Natural killer cell (primary cell): ENCODE measurements at regions not wholly inside any gene's neighbourhood (a gene's known extent, or its start where the extent isn't known, plus 50 kb on each side); places are given as distances from the start of the nearest gene placed in this dataset.

Experiments used
- ATAC-seq, 3 donors: fragments of 150-1000 bp in 2 of 3; fragments of 200-7000 bp in 1 of 3; cut with Tn5 transposase; 1 replicate in 1 of 3; 2 replicates in 2 of 3; pipeline ENCODE4 v1.10.0; 2021; ENCODE audit warnings: mild to moderate bottlenecking in 2 of 3, moderate library complexity in 2 of 3
- DNase-seq, 2 donors: peaks; one replicate each; pipeline versions ENCODE4 v3.0.0 to v3.0.0-alpha.2; 2013 to 2021; ENCODE audit warnings: mixed read lengths in 1 of 2
- H3K27ac ChIP-seq: one replicate; pipeline ENCODE4 v1.5.1; 2013; ENCODE audit warnings: mild to moderate bottlenecking, low read length
- H3K27me3 ChIP-seq: one replicate; pipeline ENCODE4 v1.6.1; 2013; ENCODE audit warnings: low read length; ENCODE audit not compliant: control insufficient read depth, insufficient read depth
- H3K36me3 ChIP-seq: one replicate; pipeline ENCODE4 v1.6.1; 2013; ENCODE audit warnings: low read length; ENCODE audit not compliant: control insufficient read depth, insufficient read depth
- H3K4me1 ChIP-seq: one replicate; pipeline ENCODE4 v1.6.1; 2013; ENCODE audit warnings: low read length; ENCODE audit not compliant: control insufficient read depth, insufficient read depth
- H3K4me3 ChIP-seq: one replicate; pipeline ENCODE4 v1.5.1; 2013; ENCODE audit warnings: low read length
- H3K9me3 ChIP-seq: one replicate; pipeline ENCODE4 v1.6.1; 2013; ENCODE audit warnings: low read length; ENCODE audit not compliant: control insufficient read depth, insufficient read depth
- H3K27ac Mint-ChIP-seq, 2 donors: one replicate each; pipeline ENCODE4 v1.8.0; 2022; ENCODE audit warnings: mild to moderate bottlenecking in 2 of 2, mixed read lengths in 2 of 2, moderate library complexity in 1 of 2
- H3K27me3 Mint-ChIP-seq, 2 donors: one replicate each; pipeline ENCODE4 v1.8.0; 2022; ENCODE audit warnings: low read depth in 2 of 2, mixed read lengths in 2 of 2
- H3K36me3 Mint-ChIP-seq: one replicate; pipeline ENCODE4 v1.8.0; 2022; ENCODE audit warnings: mixed read lengths
- H3K4me1 Mint-ChIP-seq, 2 donors: one replicate each; pipeline ENCODE4 v1.8.0; 2022; ENCODE audit warnings: mixed read lengths in 2 of 2
- H3K4me3 Mint-ChIP-seq: one replicate; pipeline ENCODE4 v1.8.0; 2022; ENCODE audit warnings: mild to moderate bottlenecking, moderate library complexity, mixed read lengths
- H3K9me3 Mint-ChIP-seq, 2 donors: one replicate each; pipeline ENCODE4 v1.8.0; 2022; ENCODE audit warnings: mixed read lengths in 2 of 2
- WGBS: methylation state at CpG from one replicate; pipeline ENCODE4 v1.1.7; 2013; ENCODE audit warnings: missing lambda C conversion rate; ENCODE audit not compliant: insufficient coverage; 5-methylcytosine and 5-hydroxymethylcytosine counted together
- intact Hi-C: fragments of 100-400 bp; cut with micrococcal nuclease; formaldehyde crosslinking; loops from one replicate; pipeline ENCODE4 v1.14.2; 2022
- TF ChIP-seq, protein P1 (sequence below): fragments of 200-600 bp; IDR thresholded peaks from one replicate; pipeline ENCODE4 v1.8.0; 2022; ENCODE audit warnings: antibody characterized with exemption

DNA sequence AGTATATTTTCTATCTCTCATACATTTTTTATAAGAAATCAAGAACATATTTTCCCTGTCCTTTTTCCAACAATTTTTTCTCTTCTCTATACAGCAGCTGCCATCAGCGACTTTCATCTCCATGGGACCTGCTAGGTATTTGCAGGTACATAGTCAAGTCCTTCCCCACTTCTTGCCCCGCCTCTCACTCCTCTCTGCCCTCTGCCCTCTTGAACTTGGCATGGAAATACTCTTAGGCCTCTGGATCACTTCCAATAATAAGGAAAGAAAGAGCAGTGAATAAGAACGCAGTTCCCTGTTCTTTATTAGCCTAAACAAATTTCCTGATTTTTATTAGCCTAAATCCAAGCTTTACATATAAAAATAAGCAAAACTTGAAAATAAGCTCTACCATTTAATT, 353.1 kb downstream of the SEC23A start:
- DNase-seq: no peak
- H3K9me3 Mint-ChIP-seq: peaks cover 0 to 8% of the 10 kb centered on the region in 2 donors
- intact Hi-C loops: no loop called here
- Histone ChIP-seq H3K36me3 (no peaks in the 10 kb centered on the region), H3K9me3 (no peaks in the 10 kb centered on the region), H3K4me3 (no peak overlapping the region), H3K27ac (no peak overlapping the region), H3K27me3 (no peaks in the 10 kb centered on the region), H3K4me1 (no peaks in the 10 kb centered on the region)
- H3K4me3 Mint-ChIP-seq: no peak overlapping the region
- no peaks in the 10 kb centered on the region for H3K36me3 Mint-ChIP-seq
- ATAC-seq: no peak
- TF ChIP-seq, protein P1, sequence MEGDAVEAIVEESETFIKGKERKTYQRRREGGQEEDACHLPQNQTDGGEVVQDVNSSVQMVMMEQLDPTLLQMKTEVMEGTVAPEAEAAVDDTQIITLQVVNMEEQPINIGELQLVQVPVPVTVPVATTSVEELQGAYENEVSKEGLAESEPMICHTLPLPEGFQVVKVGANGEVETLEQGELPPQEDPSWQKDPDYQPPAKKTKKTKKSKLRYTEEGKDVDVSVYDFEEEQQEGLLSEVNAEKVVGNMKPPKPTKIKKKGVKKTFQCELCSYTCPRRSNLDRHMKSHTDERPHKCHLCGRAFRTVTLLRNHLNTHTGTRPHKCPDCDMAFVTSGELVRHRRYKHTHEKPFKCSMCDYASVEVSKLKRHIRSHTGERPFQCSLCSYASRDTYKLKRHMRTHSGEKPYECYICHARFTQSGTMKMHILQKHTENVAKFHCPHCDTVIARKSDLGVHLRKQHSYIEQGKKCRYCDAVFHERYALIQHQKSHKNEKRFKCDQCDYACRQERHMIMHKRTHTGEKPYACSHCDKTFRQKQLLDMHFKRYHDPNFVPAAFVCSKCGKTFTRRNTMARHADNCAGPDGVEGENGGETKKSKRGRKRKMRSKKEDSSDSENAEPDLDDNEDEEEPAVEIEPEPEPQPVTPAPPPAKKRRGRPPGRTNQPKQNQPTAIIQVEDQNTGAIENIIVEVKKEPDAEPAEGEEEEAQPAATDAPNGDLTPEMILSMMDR: no peak
- H3K27ac Mint-ChIP-seq: no peak overlapping the region
- WGBS: 80% methylated on average over 3 of the region's 3 CpGs
- no peaks in the 10 kb centered on the region for H3K27me3 Mint-ChIP-seq
- no peaks in the 10 kb centered on the region for H3K4me1 Mint-ChIP-seq

DNA sequence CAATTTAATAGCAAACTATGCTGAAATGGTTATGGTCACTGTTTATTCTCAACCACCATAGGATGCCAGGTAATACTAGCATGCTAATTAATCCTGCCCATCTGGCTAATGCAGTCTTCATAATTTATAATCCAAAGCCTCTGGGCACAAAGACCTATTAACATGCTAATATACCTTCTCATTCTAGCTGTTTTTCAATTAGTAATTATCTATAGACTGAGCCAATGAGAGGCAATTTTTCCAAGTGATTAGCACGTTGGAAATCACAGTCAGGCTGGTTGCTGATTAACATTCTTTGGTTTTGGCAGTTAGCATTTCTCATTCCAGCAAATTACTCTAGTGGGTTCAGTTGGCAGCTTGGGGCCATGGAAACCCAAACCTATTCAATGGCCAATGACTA, 357.2 kb downstream of the SEC23A start:
- H3K27me3 ChIP-seq: no peaks in the 10 kb centered on the region
- no peaks in the 10 kb centered on the region for H3K9me3 ChIP-seq
- 100% methylated on average over 1 of the region's 1 CpG for WGBS
- ATAC-seq: no peak
- Mint-ChIP-seq H3K27me3 (no peaks in the 10 kb centered on the region), H3K36me3 (no peaks in the 10 kb centered on the region), H3K4me3 (no peak overlapping the region), H3K4me1 (no peaks in the 10 kb centered on the region), H3K9me3 (peaks cover 3 to 6% of the 10 kb centered on the region in 2 donors), H3K27ac (no peak overlapping the region)
- intact Hi-C loops: no loop called here
- TF ChIP-seq, protein P1: no peak
- no peak overlapping the region for H3K27ac ChIP-seq
- no peak overlapping the region for H3K4me3 ChIP-seq
- no peaks in the 10 kb centered on the region for H3K36me3 ChIP-seq
- DNase-seq: no peak
- no peaks in the 10 kb centered on the region for H3K4me1 ChIP-seq

DNA sequence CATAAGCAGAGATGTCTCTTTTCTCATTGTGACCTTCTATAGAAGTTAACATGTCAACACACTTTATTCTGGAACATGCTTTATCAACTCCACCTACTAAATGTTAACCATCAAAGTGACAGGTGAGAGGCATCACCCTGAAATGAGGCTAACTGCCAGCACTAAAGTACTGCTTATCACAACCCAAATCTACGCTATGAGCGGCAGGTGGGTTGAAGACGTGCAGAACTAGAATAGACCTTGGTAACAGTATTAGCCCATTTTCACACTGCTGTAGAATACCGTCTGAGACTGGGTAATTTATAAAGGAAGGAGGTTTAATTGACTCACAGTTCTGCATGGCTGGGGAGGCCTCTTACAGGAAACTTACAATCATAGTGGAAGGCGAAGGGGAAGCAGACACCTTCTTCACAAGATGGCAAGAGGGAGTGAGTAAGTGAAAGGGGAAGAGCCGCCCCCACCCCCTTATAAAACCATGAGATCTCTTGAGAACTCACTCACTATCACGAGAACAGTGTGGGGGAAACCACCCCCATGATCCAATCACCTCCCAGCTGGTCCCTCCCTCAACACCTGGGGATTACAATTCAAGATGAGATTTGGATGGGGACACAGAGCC, 359.0 kb downstream of the SEC23A start:
- H3K4me3 ChIP-seq: no peak overlapping the region
- no peaks in the 10 kb centered on the region for H3K4me1 ChIP-seq
- intact Hi-C loops: no loop called here
- no peak overlapping the region for H3K27ac ChIP-seq
- Mint-ChIP-seq H3K4me3 (no peak overlapping the region), H3K36me3 (no peaks in the 10 kb centered on the region), H3K27me3 (no peaks in the 10 kb centered on the region), H3K9me3 (peaks cover 2 to 3% of the 10 kb centered on the region in 2 donors), H3K4me1 (no peaks in the 10 kb centered on the region), H3K27ac (no peak overlapping the region)
- DNase-seq (no peak), ATAC-seq (no peak)
- TF ChIP-seq, protein P1: no peak
- no peaks in the 10 kb centered on the region for H3K27me3 ChIP-seq
- WGBS: 87% methylated on average over 5 of the region's 7 CpGs
- no peaks in the 10 kb centered on the region for H3K36me3 ChIP-seq
- no peaks in the 10 kb centered on the region for H3K9me3 ChIP-seq
